GM13976 (cell line): ENCODE measurements at regions not wholly inside any gene's neighbourhood (a gene's known extent, or its start where the extent isn't known, plus 50 kb on each side); places are given as distances from the start of the nearest gene placed in this dataset.

Source experiments
- DNase-seq: peaks from one replicate; pipeline ENCODE4 v3.0.0; 2012; ENCODE audit warnings: low spot score
- in situ Hi-C: fragments of 300-500 bp; cut with MboI; formaldehyde crosslinking; loops from one replicate; pipeline ENCODE4 v1.12.0; 2022; ENCODE audit warnings: low sequenced_read_pairs, mixed read lengths, inconsistent platforms; ENCODE audit not compliant: unreplicated experiment
- TF ChIP-seq, protein P1 (sequence below): IDR thresholded peaks from 2 replicates; pipeline ENCODE4 v1.5.1; 2012; ENCODE audit warnings: borderline replicate concordance, mild to moderate bottlenecking; ENCODE audit not compliant: insufficient read depth; ENCODE audit errors: extremely low read depth, missing control alignments, control extremely low read depth

DNA sequence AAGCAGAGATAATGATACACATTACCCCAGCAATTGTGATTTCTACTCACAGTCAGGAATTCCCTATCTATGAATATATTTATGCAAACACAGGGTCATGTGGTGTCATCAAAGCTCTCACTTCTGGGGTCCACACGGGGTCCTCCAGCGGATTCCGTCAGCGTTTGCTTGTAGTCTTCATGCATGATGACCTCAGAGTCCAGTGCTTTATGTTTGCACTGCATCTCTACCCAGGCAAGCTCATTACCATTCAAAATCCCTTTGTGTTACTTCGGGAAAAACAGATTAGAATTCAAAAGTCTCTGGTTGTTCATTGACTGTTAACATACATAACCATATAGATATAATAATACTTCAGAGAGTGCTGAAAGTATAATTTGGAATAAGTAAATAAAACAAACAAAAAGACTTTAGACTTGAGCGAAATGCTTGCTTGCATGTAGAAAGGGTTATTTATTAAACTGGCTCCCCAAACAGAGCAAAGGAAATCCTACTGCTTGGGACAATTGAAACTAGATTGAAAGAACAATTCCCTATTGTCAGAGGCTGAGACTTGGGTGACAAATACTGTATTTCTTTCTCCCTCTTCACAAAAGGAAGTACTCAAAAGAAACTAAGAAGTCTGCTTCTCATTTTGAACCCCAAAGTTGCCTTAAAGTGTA, 423.1 kb downstream of the ETS1 start:
- in situ Hi-C loops: loop anchor here (10.0 kb wide), 1 partner anchor 129 kb away; no protein-coding TSS in a partner anchor
- TF ChIP-seq, protein P1, sequence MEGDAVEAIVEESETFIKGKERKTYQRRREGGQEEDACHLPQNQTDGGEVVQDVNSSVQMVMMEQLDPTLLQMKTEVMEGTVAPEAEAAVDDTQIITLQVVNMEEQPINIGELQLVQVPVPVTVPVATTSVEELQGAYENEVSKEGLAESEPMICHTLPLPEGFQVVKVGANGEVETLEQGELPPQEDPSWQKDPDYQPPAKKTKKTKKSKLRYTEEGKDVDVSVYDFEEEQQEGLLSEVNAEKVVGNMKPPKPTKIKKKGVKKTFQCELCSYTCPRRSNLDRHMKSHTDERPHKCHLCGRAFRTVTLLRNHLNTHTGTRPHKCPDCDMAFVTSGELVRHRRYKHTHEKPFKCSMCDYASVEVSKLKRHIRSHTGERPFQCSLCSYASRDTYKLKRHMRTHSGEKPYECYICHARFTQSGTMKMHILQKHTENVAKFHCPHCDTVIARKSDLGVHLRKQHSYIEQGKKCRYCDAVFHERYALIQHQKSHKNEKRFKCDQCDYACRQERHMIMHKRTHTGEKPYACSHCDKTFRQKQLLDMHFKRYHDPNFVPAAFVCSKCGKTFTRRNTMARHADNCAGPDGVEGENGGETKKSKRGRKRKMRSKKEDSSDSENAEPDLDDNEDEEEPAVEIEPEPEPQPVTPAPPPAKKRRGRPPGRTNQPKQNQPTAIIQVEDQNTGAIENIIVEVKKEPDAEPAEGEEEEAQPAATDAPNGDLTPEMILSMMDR: no peak
- no peak for DNase-seq

DNA sequence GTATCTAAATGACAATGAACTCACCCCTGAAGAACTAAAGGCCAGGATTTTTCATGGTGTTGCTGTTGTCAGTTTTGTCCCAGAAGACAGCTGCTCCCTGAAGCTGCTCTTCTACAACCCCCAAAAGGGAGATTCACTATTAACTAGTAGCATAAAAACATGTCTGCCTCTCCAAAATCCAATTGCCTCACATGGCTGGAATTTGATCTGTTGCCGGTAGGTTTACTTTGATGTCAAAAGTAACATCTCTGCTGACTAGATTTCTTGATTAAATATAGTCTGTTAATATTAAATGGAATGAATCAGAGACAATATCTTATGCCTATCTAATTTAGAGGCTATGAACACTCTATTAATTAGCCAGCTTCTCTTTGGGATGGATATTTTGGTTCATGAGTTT, 425.4 kb downstream of the ETS1 start:
- TF ChIP-seq, protein P1: no peak
- DNase-seq: no peak
- in situ Hi-C loops: loop anchor here (10.0 kb wide), 1 partner anchor 127 kb away; no protein-coding TSS in a partner anchor

DNA sequence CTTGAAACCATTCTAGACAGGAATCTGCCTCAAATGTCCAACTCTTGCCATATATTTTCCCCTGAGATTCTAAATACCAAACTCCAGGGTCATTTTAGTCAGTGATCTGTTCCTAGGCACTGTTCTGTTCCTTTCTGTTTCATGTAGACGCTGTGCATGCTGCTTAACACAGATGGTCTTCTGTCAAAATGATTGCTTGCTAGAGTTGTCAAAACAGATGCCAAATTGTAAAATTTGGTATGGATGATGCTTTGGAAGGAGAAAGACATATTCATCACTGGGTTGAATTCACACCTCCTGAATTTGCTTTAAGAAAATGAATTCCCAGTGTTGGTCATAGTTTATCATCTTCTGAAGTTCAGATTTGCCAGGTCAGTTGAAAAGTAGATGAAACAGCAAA, 425.9 kb downstream of the ETS1 start:
- no peak for DNase-seq
- in situ Hi-C loops: loop anchor here (10.0 kb wide), 1 partner anchor 127 kb away; no protein-coding TSS in a partner anchor
- TF ChIP-seq, protein P1: no peak

DNA sequence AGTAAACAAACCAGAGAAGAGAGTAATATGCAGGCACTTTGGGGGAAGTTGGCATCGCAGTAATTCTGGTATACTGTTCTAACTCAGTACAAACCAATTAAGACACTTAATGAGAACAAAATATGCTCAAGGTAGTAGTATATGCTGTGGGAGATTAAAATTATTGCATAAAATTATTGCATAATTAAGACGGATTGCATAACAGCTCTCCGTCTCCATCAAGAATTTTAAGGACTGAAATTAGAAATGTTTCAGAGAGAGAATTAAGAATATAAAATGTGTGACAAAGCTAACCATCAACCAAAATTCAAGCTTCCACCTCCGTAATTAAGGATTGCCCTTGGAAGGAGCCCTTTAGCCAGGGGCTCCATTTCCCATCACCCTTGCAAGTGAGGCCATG, 428.5 kb downstream of the ETS1 start:
- TF ChIP-seq, protein P1: no peak
- in situ Hi-C loops: no loop called here
- DNase-seq: no peak

DNA sequence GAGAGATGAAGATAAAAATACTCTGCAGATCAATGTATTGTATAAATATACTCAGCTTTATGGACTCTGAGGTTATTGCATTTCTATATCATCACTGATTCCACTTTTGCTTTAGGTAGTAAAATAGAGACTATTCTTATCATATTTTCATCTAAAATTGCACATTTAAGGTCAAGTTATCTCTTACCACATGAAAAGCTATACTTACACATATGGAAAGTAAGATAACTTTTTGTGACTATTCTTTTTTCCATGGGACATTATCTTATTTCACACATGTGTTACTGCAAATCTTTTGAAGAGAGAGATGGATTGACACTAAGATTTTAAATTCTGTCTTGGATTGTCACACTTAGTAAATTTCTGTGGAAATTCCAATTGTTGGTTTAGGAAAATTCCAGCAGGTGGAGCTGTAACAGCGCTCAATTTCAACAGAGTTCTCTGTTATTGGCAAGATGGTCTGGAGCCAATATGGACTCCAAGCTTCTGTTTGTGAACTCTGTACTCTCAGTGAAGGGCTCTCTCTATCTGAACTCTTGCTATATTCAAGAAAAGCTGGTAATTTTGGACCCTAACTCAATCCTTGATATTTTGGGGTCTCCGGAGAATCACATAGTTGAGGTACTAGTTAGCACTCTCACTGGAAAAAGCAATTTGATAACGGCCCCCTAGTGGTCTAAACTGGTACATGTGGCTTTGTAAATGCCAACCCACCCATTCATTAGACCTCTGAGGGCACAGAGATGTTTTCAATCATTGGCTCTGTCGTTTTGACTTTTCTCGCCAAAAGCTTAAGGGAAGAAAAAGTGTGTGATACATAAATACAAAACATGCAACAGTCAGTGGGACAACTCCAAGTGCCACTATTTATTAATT, 429.7 kb downstream of the ETS1 start:
- DNase-seq: peak; percentile 45
- TF ChIP-seq, protein P1: peak; percentile 53
- in situ Hi-C loops: no loop called here

DNA sequence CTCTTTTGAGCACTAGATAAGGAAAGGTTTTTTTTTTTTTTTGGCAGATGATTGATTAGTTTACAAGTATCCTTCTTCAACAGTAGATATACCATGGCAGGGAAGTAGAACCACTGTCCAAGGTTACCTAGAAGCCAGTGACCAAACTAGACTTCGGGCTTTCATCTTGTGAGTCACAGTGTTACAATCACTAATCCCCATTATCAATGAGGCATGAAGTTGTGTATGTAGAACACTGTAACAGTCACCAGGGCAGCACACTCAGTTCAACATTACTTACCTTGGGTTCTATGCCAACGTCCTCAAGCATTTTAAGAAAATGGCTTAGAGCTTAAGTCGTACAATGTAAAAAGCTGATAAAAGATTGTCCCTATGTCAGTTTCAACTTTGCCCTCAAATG, 430.9 kb downstream of the ETS1 start:
- TF ChIP-seq, protein P1: no peak
- in situ Hi-C loops: no loop called here

More for the DNA sequence above, 430.9 kb downstream of the ETS1 start:
- no peak for DNase-seq
